ENCODE measurements at regions not wholly inside any gene's neighbourhood (a gene's known extent, or its start where the extent isn't known, plus 50 kb on each side); places are given as distances from the start of the nearest gene placed in this dataset.
"Not testable (repeated sequence)": the region's sequence is repeated elsewhere in the genome, so short reads cannot be mapped to it uniquely, and the experiment has no call there.

DNA sequence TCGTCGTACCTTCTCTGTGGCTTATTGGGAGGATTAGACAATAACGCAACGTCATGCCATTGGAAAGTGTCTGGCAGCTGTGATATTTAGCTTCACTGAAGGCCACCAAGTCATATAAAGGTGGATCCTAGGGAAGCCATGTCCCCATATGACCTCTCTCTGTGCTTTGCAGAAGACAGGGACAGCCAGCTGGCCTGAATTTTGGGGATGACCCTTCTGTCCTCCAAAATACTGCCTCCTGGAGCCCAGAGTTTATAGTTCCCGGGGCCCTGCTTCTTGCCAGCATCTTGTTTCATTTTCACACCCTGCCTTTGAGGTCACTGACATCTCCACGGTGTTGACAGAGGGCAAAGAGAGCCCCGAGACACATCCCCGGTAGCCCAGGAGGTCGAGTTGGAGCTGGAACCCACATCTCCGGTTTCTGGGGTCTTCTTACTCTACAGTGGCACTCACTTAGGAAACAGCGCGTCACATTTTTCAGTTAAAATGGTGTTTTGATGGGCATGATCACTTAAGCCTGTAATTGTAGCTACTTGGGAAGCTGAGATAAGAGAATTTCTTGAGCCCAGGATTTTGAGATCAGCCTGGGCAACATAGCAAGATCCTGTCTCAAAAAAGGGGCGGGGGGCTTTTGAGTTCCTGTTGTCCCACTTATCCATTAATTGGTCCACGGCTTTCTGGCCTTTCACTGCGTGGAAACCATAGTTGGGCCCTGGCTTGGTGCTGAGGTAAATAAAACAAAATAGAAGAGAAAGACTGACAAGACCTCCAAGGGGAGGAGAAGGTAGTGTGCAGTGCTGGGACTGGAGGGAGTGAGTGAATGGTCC lies 101.1 kb downstream of the DDX1 start:
- no peaks in the 10 kb centered on the region for H3K9me3 ChIP-seq
- no peaks in the 10 kb centered on the region for H3K4me1 ChIP-seq
- no peak overlapping the region for H3K4me3 ChIP-seq
- TF ChIP-seq, protein P1, sequence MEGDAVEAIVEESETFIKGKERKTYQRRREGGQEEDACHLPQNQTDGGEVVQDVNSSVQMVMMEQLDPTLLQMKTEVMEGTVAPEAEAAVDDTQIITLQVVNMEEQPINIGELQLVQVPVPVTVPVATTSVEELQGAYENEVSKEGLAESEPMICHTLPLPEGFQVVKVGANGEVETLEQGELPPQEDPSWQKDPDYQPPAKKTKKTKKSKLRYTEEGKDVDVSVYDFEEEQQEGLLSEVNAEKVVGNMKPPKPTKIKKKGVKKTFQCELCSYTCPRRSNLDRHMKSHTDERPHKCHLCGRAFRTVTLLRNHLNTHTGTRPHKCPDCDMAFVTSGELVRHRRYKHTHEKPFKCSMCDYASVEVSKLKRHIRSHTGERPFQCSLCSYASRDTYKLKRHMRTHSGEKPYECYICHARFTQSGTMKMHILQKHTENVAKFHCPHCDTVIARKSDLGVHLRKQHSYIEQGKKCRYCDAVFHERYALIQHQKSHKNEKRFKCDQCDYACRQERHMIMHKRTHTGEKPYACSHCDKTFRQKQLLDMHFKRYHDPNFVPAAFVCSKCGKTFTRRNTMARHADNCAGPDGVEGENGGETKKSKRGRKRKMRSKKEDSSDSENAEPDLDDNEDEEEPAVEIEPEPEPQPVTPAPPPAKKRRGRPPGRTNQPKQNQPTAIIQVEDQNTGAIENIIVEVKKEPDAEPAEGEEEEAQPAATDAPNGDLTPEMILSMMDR (IDR thresholded peaks at IDR 0.05): no peak
- no peak for TF ChIP-seq POLR2A (IDR thresholded peaks at IDR 0.05)
- DNase-seq: no peak
- no peak overlapping the region for H3K27ac ChIP-seq
- H3K27me3 ChIP-seq: no peaks in the 10 kb centered on the region
- H3K36me3 ChIP-seq: no peaks in the 10 kb centered on the region

DNA sequence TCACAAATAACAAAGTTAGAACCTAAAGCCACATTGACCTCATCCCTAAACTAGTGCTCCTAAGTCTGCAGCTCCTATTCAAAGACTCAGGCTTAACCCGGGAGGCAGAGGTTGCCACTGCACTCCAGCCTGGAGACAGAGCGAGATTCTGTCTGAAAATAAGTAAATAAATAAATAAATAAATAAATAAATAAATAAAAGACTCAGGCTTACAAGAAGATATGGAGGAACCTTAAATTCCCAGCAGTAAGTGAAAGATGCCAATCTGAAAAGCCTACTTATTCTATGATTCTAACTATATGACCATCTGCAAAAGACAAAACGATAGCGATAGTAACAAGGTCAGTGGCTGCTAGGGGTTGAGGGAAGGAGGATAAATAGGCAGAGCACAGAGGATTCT lies 101.7 kb downstream of the DDX1 start:
- no peaks in the 10 kb centered on the region for H3K9me3 ChIP-seq
- no peak for DNase-seq
- no peaks in the 10 kb centered on the region for H3K36me3 ChIP-seq
- TF ChIP-seq, protein P1 (IDR thresholded peaks at IDR 0.05): no peak
- no peak for TF ChIP-seq POLR2A (IDR thresholded peaks at IDR 0.05)
- no peaks in the 10 kb centered on the region for H3K27me3 ChIP-seq
- H3K27ac ChIP-seq: no peak overlapping the region
- H3K4me1 ChIP-seq: no peaks in the 10 kb centered on the region
- no peak overlapping the region for H3K4me3 ChIP-seq

GRCh38 chr2:15693926-15694588 lies 102.4 kb downstream of the DDX1 start:
- no peaks in the 10 kb centered on the region for H3K27me3 ChIP-seq
- H3K27ac ChIP-seq: no peak overlapping the region
- no peak for DNase-seq
- H3K9me3 ChIP-seq: no peaks in the 10 kb centered on the region
- H3K4me1 ChIP-seq: no peaks in the 10 kb centered on the region
- TF ChIP-seq POLR2A (IDR thresholded peaks at IDR 0.05): no peak
- TF ChIP-seq, protein P1 (IDR thresholded peaks at IDR 0.05): no peak
- no peak overlapping the region for H3K4me3 ChIP-seq
- no peaks in the 10 kb centered on the region for H3K36me3 ChIP-seq

DNA sequence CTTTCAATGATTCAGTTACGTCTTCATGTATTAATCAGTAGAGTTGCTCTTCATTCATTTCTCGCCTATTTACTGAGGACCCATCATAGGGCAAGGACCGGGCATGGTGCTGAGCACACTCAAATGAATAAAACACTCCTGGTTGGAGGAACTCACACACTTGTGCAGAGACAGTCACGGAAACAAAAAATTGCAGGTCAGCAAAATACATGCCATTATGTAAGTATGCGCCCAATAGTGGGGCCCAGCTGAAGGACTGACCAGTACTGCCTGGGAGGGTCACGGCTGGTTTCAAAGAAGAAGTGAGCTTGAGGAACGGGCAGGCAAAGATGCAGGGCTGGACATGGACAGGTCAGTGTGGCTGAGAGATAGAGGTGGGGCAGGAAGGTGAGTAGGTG lies 102.9 kb downstream of the DDX1 start:
- Histone ChIP-seq H3K4me3 (no peak overlapping the region), H3K36me3 (no peaks in the 10 kb centered on the region), H3K27ac (no peak overlapping the region), H3K27me3 (no peaks in the 10 kb centered on the region), H3K4me1 (no peaks in the 10 kb centered on the region), H3K9me3 (no peaks in the 10 kb centered on the region)
- no peak for DNase-seq
- no peak for TF ChIP-seq POLR2A (IDR thresholded peaks at IDR 0.05)
- TF ChIP-seq, protein P1 (IDR thresholded peaks at IDR 0.05): no peak

DNA sequence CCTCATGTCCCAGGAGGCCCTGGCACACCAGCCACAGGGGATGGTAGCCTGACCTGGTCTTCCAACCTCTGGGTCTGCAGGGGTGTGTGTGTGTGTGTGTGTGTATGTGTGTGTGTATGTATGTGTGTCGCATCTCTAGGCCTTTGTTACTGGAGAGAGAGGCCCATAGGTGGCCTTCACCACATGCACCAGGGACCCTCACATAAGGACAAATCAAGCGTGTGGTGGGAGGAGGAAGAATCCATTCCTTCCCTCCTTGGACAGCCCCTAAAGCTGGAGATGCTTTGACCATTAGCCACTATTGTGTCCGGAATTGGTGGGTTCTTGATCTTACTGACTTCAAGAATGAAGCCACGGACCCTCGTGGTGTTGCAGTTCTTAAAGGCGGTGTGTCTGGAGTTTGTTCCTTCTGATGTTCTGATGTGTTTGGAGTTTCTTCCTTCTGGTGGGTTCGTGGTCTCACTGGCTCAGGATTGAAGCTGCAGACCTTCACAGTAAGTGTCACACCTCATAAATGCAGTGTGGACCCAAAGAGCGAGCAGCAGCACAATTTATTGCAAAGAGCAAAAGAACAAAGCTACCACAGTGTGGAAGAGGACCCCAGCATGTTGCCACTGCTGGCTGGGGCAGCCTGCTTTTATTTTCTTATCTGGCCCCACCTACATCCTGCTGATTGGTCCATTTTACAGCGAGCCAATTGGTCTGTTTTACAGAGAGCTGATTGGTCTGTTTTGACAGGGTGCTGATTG lies 104.1 kb downstream of the DDX1 start:
- H3K27me3 ChIP-seq: no peaks in the 10 kb centered on the region
- DNase-seq: no peak
- no peaks in the 10 kb centered on the region for H3K4me1 ChIP-seq
- no peak overlapping the region for H3K27ac ChIP-seq
- no peaks in the 10 kb centered on the region for H3K36me3 ChIP-seq
- H3K4me3 ChIP-seq: no peak overlapping the region
- H3K9me3 ChIP-seq: no peaks in the 10 kb centered on the region
- TF ChIP-seq, protein P1 (IDR thresholded peaks at IDR 0.05): no peak
- no peak for TF ChIP-seq POLR2A (IDR thresholded peaks at IDR 0.05)

DNA sequence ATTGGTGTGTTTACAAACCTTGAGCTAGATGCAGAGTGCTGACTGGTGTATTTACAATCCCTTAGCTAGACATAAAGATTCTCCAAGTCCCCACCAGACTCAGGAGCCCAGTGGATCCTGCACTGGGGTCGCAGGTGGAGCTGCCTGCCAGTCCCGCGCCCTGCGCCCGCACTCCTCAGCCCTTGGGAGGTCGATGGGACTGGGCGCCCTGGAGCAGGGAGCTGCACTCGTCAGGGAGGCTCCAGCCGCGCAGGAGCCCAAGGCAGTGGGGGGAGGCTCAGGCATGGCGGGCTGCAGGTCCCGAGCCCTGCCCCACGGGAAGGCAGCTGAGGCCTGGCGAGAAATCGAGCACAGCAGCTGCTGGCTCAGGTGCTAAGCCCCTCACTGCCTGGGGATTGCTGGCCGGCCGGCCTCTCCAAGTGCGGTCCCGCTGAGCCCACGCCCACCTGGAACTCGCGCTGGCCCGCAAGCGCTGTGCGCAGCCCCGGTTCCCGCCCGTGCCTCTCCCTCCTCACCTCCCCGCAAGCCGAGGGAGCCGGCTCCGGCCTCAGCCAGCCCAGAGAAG lies 105.0 kb downstream of the DDX1 start:
- H3K36me3 ChIP-seq, H3K27ac ChIP-seq, H3K4me3 ChIP-seq, DNase-seq, H3K4me1 ChIP-seq, H3K9me3 ChIP-seq, H3K27me3 ChIP-seq: not testable (repeated sequence)

Measured in Peyer's patch (tissue), 4 donors.